SK-N-SH (cell line): ENCODE measurements at regions not wholly inside any gene's neighbourhood (a gene's known extent, or its start where the extent isn't known, plus 50 kb on each side); places are given as distances from the start of the nearest gene placed in this dataset.

Experiments
- CHD2 ChIP-seq: fragments of 150-350 bp; IDR thresholded peaks from 2 replicates; pipeline ENCODE4 v1.6.1; 2018; ENCODE audit warnings: low read length; ENCODE audit not compliant: partially characterized antibody
- CTCF ChIP-seq: fragments of 200-600 bp; sonication (generic); IDR thresholded peaks from 2 replicates; pipeline ENCODE4 v1.6.1; 2017; ENCODE audit warnings: antibody characterized with exemption, mild to moderate bottlenecking, moderate library complexity
- EP300 ChIP-seq, 2 experiments: IDR thresholded peaks; 2 replicates each; pipeline versions ENCODE4 v1.4.0 to v1.6.1; 2012; ENCODE audit warnings: borderline replicate concordance in 1 of 2, low read depth in 1 of 2, low read length in 1 of 2
- GABPA ChIP-seq: IDR thresholded peaks from 2 replicates; pipeline ENCODE4 v1.4.0; 2012; ENCODE audit warnings: low read depth, mild to moderate bottlenecking
- MXI1 ChIP-seq: IDR thresholded peaks from 2 replicates; pipeline ENCODE4 v1.6.1; 2012; ENCODE audit warnings: mild to moderate bottlenecking, low read depth, low read length, improper control_type of control experiment
- NRF1 ChIP-seq: IDR thresholded peaks from 2 replicates; pipeline ENCODE4 v1.6.1; 2012; ENCODE audit warnings: low read depth, mild to moderate bottlenecking, low read length
- RXRA ChIP-seq: IDR thresholded peaks from 2 replicates; pipeline ENCODE4 v1.4.0; 2012; ENCODE audit warnings: low read depth, mild to moderate bottlenecking, borderline replicate concordance

- peak in 1 of 2 experiments; percentile 93; a peak in 2 of 4 replicates for TF ChIP-seq EP300 (IDR thresholded peaks at IDR 0.05; ENCODE audit: borderline replicate concordance in 1 of 2, low read depth in 1 of 2, low read length in 1 of 2)
- TF ChIP-seq CHD2: no peak
- no peak for TF ChIP-seq CTCF
- no peak for TF ChIP-seq NRF1
- TF ChIP-seq MXI1: no peak
- no peak for TF ChIP-seq RXRA
- TF ChIP-seq GABPA: no peak
Measured at GRCh38 chr2:117720765-117721164, 93.7 kb upstream of the DDX18 start.
